Neural cell (in vitro differentiated cells): ENCODE measurements at regions not wholly inside any gene's neighbourhood (a gene's known extent, or its start where the extent isn't known, plus 50 kb on each side); places are given as distances from the start of the nearest gene placed in this dataset.

Source experiments
- H2AFZ ChIP-seq: fragments of 200-600, 300-800 bp; sonication (generic), shearing (Covaris generic); 2 replicates; pipeline ENCODE4 v1.6.0; 2014; ENCODE audit warnings: low read depth, mild to moderate bottlenecking, antibody characterized with exemption, low read length, moderate library complexity
- H3F3A ChIP-seq: fragments of 200-600 bp; shearing (Covaris generic); 2 replicates; pipeline ENCODE4 v1.6.1; 2016; ENCODE audit warnings: mild to moderate bottlenecking, moderate library complexity, mixed read lengths, antibody characterized with exemption, low read length; ENCODE audit not compliant: insufficient read depth, poor library complexity, severe bottlenecking
- H3K27ac ChIP-seq: fragments of 200-600, 300-800 bp; sonication (generic), shearing (Covaris generic); 2 replicates; pipeline ENCODE4 v1.5.1; 2014; ENCODE audit warnings: mild to moderate bottlenecking, low read length, moderate library complexity
- H3K27me3 ChIP-seq: fragments of 300-800, 200-600 bp; sonication (generic), shearing (Covaris generic); 2 replicates; pipeline ENCODE4 v1.6.0; 2014; ENCODE audit warnings: mild to moderate bottlenecking, low read depth, low read length, moderate library complexity; ENCODE audit not compliant: insufficient read depth
- H3K36me3 ChIP-seq: fragments of 300-800, 200-600 bp; sonication (generic), shearing (Covaris generic); 2 replicates; pipeline ENCODE4 v1.5.1; 2014; ENCODE audit warnings: mild to moderate bottlenecking, antibody characterized with exemption, low read length, moderate library complexity; ENCODE audit not compliant: insufficient read depth
- H3K4me2 ChIP-seq: fragments of 300-800, 200-600 bp; sonication (generic), shearing (Covaris generic); 2 replicates; pipeline ENCODE4 v1.6.0; 2014; ENCODE audit warnings: mild to moderate bottlenecking, low read length
- H3K4me3 ChIP-seq: fragments of 300-800, 200-600 bp; sonication (generic), shearing (Covaris generic); 2 replicates; pipeline ENCODE4 v1.5.1; 2014; ENCODE audit warnings: mild to moderate bottlenecking, low read length, moderate library complexity
- H3K79me2 ChIP-seq: fragments of 200-600 bp; shearing (Covaris generic); replicated peaks from 2 replicates; pipeline ENCODE4 v1.6.0; 2014; ENCODE audit warnings: mild to moderate bottlenecking, low read length, moderate library complexity; ENCODE audit not compliant: insufficient read depth
- H3K9ac ChIP-seq: fragments of 300-800, 200-600 bp; sonication (generic), shearing (Covaris generic); 2 replicates; pipeline ENCODE4 v1.6.1; 2016; ENCODE audit warnings: mild to moderate bottlenecking, low read length, mixed read lengths
- H3K9me2 ChIP-seq: fragments of 200-600 bp; shearing (Covaris generic); 2 replicates; pipeline ENCODE4 v1.6.1; 2016; ENCODE audit warnings: mild to moderate bottlenecking, low read length, mixed read lengths; ENCODE audit not compliant: insufficient read depth
- H3K9me3 ChIP-seq: fragments of 200-600, 300-800 bp; sonication (generic), shearing (Covaris generic); 2 replicates; pipeline ENCODE4 v1.6.1; 2016; ENCODE audit warnings: mild to moderate bottlenecking, mixed run types, low read length, moderate library complexity, mixed read lengths
- H4K20me1 ChIP-seq: fragments of 200-600 bp; shearing (Covaris generic); 2 replicates; pipeline ENCODE4 v1.6.1; 2016; ENCODE audit warnings: mild to moderate bottlenecking, mixed run types; ENCODE audit not compliant: insufficient read depth
- EP300 ChIP-seq: fragments of 450-650 bp; conservative IDR thresholded peaks from 2 replicates; pipeline ENCODE4 v1.6.1; 2014; ENCODE audit warnings: antibody characterized with exemption, mild to moderate bottlenecking, moderate library complexity; ENCODE audit not compliant: poor library complexity, severe bottlenecking
- EZH2 ChIP-seq: fragments of 200-600, 300-800 bp; shearing (Covaris generic), sonication (generic); IDR thresholded peaks from 2 replicates; pipeline ENCODE4 v1.6.1; 2014; ENCODE audit warnings: antibody characterized with exemption, low read length, borderline replicate concordance, mild to moderate bottlenecking; ENCODE audit not compliant: insufficient read depth, poor library complexity, severe bottlenecking
- MXI1 ChIP-seq: fragments of 450-650 bp; conservative IDR thresholded peaks from 2 replicates; pipeline ENCODE4 v1.6.1; 2014; ENCODE audit warnings: antibody characterized with exemption, mild to moderate bottlenecking; ENCODE audit not compliant: poor library complexity, severe bottlenecking
- POLR2AphosphoS5 ChIP-seq: IDR thresholded peaks from 2 replicates; pipeline ENCODE4 v1.6.1; 2012
- RAD21 ChIP-seq: fragments of 450-650 bp; conservative IDR thresholded peaks from 2 replicates; pipeline ENCODE4 v1.6.1; 2014; ENCODE audit warnings: antibody characterized with exemption, mild to moderate bottlenecking, moderate library complexity
- SMC3 ChIP-seq: fragments of 450-650 bp; conservative IDR thresholded peaks from 2 replicates; pipeline ENCODE4 v1.6.1; 2014; ENCODE audit warnings: antibody characterized with exemption, mild to moderate bottlenecking, moderate library complexity; ENCODE audit not compliant: poor library complexity
- TAF1 ChIP-seq: IDR thresholded peaks from 2 replicates; pipeline ENCODE4 v1.6.1; 2012; ENCODE audit warnings: low read depth
- TF ChIP-seq, protein P1 (sequence below): fragments of 450-650 bp; IDR thresholded peaks from 2 replicates; pipeline ENCODE4 v1.5.1; 2014; ENCODE audit warnings: antibody characterized with exemption, mild to moderate bottlenecking, moderate library complexity; ENCODE audit not compliant: poor library complexity, severe bottlenecking
- TF ChIP-seq, protein P2 (sequence below): IDR thresholded peaks from 2 replicates; pipeline ENCODE4 v1.6.1; 2012; ENCODE audit warnings: borderline replicate concordance

DNA sequence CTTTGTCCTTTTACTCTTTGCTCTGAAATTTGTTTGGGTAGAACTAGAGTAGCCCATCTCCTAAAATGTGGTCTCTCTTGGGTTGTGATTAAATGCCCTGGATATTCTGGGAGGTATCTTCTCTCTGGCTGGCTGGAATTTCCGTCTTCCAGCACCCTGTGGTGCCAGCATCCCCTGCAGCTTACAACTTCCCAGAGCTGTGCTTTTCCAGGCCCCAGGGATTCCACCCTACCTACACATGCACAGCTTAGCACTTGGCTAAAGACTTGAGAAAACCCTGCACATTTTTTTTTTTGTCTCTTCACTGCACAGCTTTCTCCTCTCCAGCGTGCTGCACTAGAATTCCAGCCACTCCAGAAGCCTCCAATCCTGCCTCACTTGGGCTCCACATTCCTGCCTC is 334.7 kb downstream of the IRS2 start:
- Histone ChIP-seq H2AFZ (no peak overlapping the region), H3K9ac (no peak overlapping the region)

DNA sequence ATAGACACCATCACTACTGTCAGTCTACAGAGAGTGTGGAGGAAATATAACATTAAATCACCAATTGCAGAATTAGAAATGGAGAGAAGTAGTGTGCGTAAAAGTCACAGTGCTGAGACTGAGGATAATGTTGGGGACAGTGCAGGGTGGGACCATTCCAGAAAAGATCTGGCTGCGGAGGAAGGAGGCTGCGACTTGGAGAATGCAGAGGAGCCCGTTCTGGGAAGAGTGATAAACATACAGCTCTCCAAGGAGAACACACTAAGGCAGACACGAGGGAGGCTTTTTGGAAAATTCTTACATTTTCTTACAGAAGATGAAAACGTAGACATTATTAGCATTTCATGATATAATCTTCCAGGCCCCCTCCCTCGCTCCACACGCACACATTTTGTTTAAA is 337.8 kb downstream of the IRS2 start:
- Histone ChIP-seq H3F3A (no peaks in the 10 kb centered on the region), H3K4me2 (no peak overlapping the region), H3K36me3 (no peaks in the 10 kb centered on the region), H3K9me2 (no peaks in the 10 kb centered on the region), H3K9me3 (no peaks in the 10 kb centered on the region), H2AFZ (no peak overlapping the region), H3K27me3 (no peaks in the 10 kb centered on the region), H3K79me2 (no peaks in the 10 kb centered on the region), H4K20me1 (no peaks in the 10 kb centered on the region), H3K4me3 (no peak overlapping the region), H3K27ac (no peak overlapping the region), H3K9ac (no peak overlapping the region)
- TF ChIP-seq SMC3 (no peak), EZH2 (no peak), MXI1 (no peak), POLR2AphosphoS5 (no peak), TAF1 (no peak), EP300 (no peak), RAD21 (no peak)
- TF ChIP-seq, protein P1, sequence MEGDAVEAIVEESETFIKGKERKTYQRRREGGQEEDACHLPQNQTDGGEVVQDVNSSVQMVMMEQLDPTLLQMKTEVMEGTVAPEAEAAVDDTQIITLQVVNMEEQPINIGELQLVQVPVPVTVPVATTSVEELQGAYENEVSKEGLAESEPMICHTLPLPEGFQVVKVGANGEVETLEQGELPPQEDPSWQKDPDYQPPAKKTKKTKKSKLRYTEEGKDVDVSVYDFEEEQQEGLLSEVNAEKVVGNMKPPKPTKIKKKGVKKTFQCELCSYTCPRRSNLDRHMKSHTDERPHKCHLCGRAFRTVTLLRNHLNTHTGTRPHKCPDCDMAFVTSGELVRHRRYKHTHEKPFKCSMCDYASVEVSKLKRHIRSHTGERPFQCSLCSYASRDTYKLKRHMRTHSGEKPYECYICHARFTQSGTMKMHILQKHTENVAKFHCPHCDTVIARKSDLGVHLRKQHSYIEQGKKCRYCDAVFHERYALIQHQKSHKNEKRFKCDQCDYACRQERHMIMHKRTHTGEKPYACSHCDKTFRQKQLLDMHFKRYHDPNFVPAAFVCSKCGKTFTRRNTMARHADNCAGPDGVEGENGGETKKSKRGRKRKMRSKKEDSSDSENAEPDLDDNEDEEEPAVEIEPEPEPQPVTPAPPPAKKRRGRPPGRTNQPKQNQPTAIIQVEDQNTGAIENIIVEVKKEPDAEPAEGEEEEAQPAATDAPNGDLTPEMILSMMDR = no peak
- TF ChIP-seq, protein P2, sequence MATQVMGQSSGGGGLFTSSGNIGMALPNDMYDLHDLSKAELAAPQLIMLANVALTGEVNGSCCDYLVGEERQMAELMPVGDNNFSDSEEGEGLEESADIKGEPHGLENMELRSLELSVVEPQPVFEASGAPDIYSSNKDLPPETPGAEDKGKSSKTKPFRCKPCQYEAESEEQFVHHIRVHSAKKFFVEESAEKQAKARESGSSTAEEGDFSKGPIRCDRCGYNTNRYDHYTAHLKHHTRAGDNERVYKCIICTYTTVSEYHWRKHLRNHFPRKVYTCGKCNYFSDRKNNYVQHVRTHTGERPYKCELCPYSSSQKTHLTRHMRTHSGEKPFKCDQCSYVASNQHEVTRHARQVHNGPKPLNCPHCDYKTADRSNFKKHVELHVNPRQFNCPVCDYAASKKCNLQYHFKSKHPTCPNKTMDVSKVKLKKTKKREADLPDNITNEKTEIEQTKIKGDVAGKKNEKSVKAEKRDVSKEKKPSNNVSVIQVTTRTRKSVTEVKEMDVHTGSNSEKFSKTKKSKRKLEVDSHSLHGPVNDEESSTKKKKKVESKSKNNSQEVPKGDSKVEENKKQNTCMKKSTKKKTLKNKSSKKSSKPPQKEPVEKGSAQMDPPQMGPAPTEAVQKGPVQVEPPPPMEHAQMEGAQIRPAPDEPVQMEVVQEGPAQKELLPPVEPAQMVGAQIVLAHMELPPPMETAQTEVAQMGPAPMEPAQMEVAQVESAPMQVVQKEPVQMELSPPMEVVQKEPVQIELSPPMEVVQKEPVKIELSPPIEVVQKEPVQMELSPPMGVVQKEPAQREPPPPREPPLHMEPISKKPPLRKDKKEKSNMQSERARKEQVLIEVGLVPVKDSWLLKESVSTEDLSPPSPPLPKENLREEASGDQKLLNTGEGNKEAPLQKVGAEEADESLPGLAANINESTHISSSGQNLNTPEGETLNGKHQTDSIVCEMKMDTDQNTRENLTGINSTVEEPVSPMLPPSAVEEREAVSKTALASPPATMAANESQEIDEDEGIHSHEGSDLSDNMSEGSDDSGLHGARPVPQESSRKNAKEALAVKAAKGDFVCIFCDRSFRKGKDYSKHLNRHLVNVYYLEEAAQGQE = no peak

More for the DNA sequence above, 334.7 kb downstream of the IRS2 start:
- H3K9me3 ChIP-seq = no peaks in the 10 kb centered on the region
- no peaks in the 10 kb centered on the region for H3K27me3 ChIP-seq
- no peak overlapping the region for H3K4me2 ChIP-seq
- H4K20me1 ChIP-seq = no peaks in the 10 kb centered on the region
- no peaks in the 10 kb centered on the region for H3K79me2 ChIP-seq
- no peak overlapping the region for H3K4me3 ChIP-seq
- no peak overlapping the region for H3K27ac ChIP-seq
- H3K36me3 ChIP-seq = no peaks in the 10 kb centered on the region
- no peaks in the 10 kb centered on the region for H3F3A ChIP-seq
- no peaks in the 10 kb centered on the region for H3K9me2 ChIP-seq
- TF ChIP-seq EZH2 = no peak
- no peak for TF ChIP-seq SMC3
- no peak for TF ChIP-seq RAD21
- TF ChIP-seq EP300 = no peak
- TF ChIP-seq MXI1 = no peak

DNA sequence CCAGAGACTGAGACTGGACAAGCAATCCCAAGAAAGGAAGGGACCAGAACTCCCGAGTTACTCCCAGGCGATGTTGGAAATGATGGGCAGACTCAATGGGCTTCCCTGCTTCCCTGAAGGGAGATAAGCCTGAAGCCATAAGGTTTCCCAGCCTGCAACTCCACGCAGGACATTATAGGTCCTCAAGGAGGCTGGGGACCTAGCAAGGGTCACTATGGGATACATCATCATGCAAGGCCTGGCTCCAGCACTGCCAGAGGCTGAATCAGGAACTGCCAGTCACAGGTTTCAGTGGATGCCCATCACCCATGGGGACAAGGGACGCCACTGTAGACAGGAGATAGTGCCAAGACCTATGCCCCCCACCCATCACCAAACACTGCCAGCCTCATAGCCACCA is 338.7 kb downstream of the IRS2 start:
- H3K27me3 ChIP-seq = no peaks in the 10 kb centered on the region
- TF ChIP-seq MXI1 (no peak), EP300 (no peak), EZH2 (no peak), TAF1 (no peak), POLR2AphosphoS5 (no peak)
- TF ChIP-seq, protein P1 = no peak
- H3K9me3 ChIP-seq = no peaks in the 10 kb centered on the region
- no peak overlapping the region for H3K9ac ChIP-seq
- H3K79me2 ChIP-seq = no peaks in the 10 kb centered on the region
- H4K20me1 ChIP-seq = no peaks in the 10 kb centered on the region
- no peaks in the 10 kb centered on the region for H3K36me3 ChIP-seq
- H3K4me2 ChIP-seq = no peak overlapping the region
- no peak overlapping the region for H2AFZ ChIP-seq
- H3K4me3 ChIP-seq = no peak overlapping the region
- H3F3A ChIP-seq = no peaks in the 10 kb centered on the region
- H3K27ac ChIP-seq = no peak overlapping the region
- no peaks in the 10 kb centered on the region for H3K9me2 ChIP-seq
